IMR-90 (cell line): ENCODE measurements at regions not wholly inside any gene's neighbourhood (a gene's known extent, or its start where the extent isn't known, plus 50 kb on each side); places are given as distances from the start of the nearest gene placed in this dataset.

ENCODE experiments used
- ATAC-seq: fragments of 200-7000 bp; cut with Tn5 transposase; 2 replicates; pipeline ENCODE4 v1.9.1; 2020; ENCODE audit warnings: low read depth, mild to moderate bottlenecking, moderate library complexity
- BruUV-seq: library from RNA; stranded (reverse); fragments of 400-500 nt; replicated peaks from 2 replicates; lab custom pipeline; 2021; lab: Mats Ljungman, UMichigan
- CTCF ChIA-PET: fragments of 300-600 bp; formaldehyde crosslinking; extraction: SDS; loops from one replicate; lab custom pipeline; 2021; ENCODE audit warnings: antibody characterized with exemption; lab: Yijun Ruan, JAX
- POLR2A ChIA-PET: fragments of 300-600 bp; sonication (Branson Sonifier 250); formaldehyde crosslinking; loops from one replicate; lab custom pipeline; 2022; ENCODE audit warnings: antibody characterized with exemption; ENCODE audit not compliant: unreplicated experiment; lab: Charles Lee
- DNase-seq: peaks from one replicate; pipeline ENCODE4 v3.0.0; 2013
- H2AFZ ChIP-seq: replicated peaks from 2 replicates; pipeline ENCODE3; 2013; ENCODE audit warnings: low read length, mild to moderate bottlenecking; ENCODE audit not compliant: poor library complexity
- H2AK5ac ChIP-seq: 2 replicates; pipeline ENCODE4 v1.6.1; 2013; ENCODE audit warnings: low read depth, low read length, inconsistent platforms
- H2AK9ac ChIP-seq: replicated peaks from 2 replicates; pipeline ENCODE3; 2013; ENCODE audit warnings: mild to moderate bottlenecking, low read depth, low read length, moderate library complexity; ENCODE audit not compliant: poor library complexity
- H2BK120ac ChIP-seq: 2 replicates; pipeline ENCODE4 v1.6.1; 2013; ENCODE audit warnings: low read depth, low read length, inconsistent platforms
- H2BK15ac ChIP-seq: 3 replicates; pipeline ENCODE4 v1.6.1; 2013; ENCODE audit warnings: low read depth, low read length, inconsistent platforms
- H2BK20ac ChIP-seq: 2 replicates; pipeline ENCODE4 v1.6.1; 2013; ENCODE audit warnings: low read depth, mild to moderate bottlenecking, inconsistent platforms, low read length, moderate library complexity
- H2BK5ac ChIP-seq: 2 replicates; pipeline ENCODE4 v1.6.1; 2013; ENCODE audit warnings: mild to moderate bottlenecking, low read depth, low read length, inconsistent platforms; ENCODE audit not compliant: poor library complexity, severe bottlenecking
- H3K14ac ChIP-seq: replicated peaks from 2 replicates; pipeline ENCODE4 v1.6.1; 2013; ENCODE audit warnings: low read depth, low read length, inconsistent platforms
- H3K18ac ChIP-seq: 2 replicates; pipeline ENCODE4 v1.6.1; 2013; ENCODE audit warnings: low read depth, low read length, control low read depth
- H3K23ac ChIP-seq: 2 replicates; pipeline ENCODE4 v1.6.1; 2013; ENCODE audit warnings: low read depth, low read length, inconsistent platforms
- H3K27ac ChIP-seq: 2 replicates; pipeline ENCODE4 v1.5.1; 2013; ENCODE audit warnings: mild to moderate bottlenecking, control low read depth, low read length; ENCODE audit not compliant: insufficient read depth
- H3K27me3 ChIP-seq: 2 replicates; pipeline ENCODE4 v1.6.1; 2013; ENCODE audit warnings: low read length; ENCODE audit not compliant: control insufficient read depth, insufficient read depth
- H3K36me3 ChIP-seq: 2 replicates; pipeline ENCODE4 v1.6.1; 2013; ENCODE audit warnings: low read length, mixed read lengths; ENCODE audit not compliant: control insufficient read depth, insufficient read depth
- H3K4ac ChIP-seq: 2 replicates; pipeline ENCODE4 v1.6.1; 2013; ENCODE audit warnings: low read depth, low read length, inconsistent platforms
- H3K4me1 ChIP-seq: 2 replicates; pipeline ENCODE4 v1.6.1; 2013; ENCODE audit warnings: low read length, mixed read lengths; ENCODE audit not compliant: control insufficient read depth, insufficient read depth
- H3K4me2 ChIP-seq: 2 replicates; pipeline ENCODE4 v1.6.1; 2013; ENCODE audit warnings: low read depth, mild to moderate bottlenecking, control low read depth, low read length, moderate library complexity
- H3K4me3 ChIP-seq: 2 replicates; pipeline ENCODE4 v1.5.1; 2013; ENCODE audit warnings: low read depth, mild to moderate bottlenecking, control low read depth, low read length, moderate library complexity; ENCODE audit not compliant: insufficient read depth
- H3K56ac ChIP-seq: 2 replicates; pipeline ENCODE4 v1.6.1; 2013; ENCODE audit warnings: low read length, inconsistent platforms; ENCODE audit not compliant: insufficient read depth; ENCODE audit errors: extremely low read depth
- H3K79me1 ChIP-seq, 2 experiments: 2 replicates each; pipeline ENCODE4 v1.6.1; 2013; ENCODE audit warnings: low read length in 2 of 2, inconsistent platforms in 1 of 2, low read depth in 1 of 2
- H3K9ac ChIP-seq: 2 replicates; pipeline ENCODE4 v1.6.1; 2013; ENCODE audit warnings: low read depth, low read length, control low read depth
- H3K9me1 ChIP-seq: 2 replicates; pipeline ENCODE4 v1.6.1; 2013; ENCODE audit warnings: low read length, inconsistent platforms; ENCODE audit not compliant: insufficient read depth
- H3K9me3 ChIP-seq: 2 replicates; pipeline ENCODE4 v1.6.1; 2013; ENCODE audit warnings: low read length; ENCODE audit not compliant: control insufficient read depth, insufficient read depth
- H4K20me1 ChIP-seq: 2 replicates; pipeline ENCODE4 v1.6.1; 2013; ENCODE audit warnings: low read length, inconsistent platforms; ENCODE audit not compliant: insufficient read depth
- H4K5ac ChIP-seq: 2 replicates; pipeline ENCODE4 v1.6.1; 2013; ENCODE audit warnings: mild to moderate bottlenecking, low read depth, low read length, control low read depth
- H4K8ac ChIP-seq, 2 experiments: 2 replicates each; pipeline ENCODE4 v1.6.1; 2013; ENCODE audit warnings: low read depth in 2 of 2, low read length in 2 of 2, control low read depth in 1 of 2, inconsistent platforms in 1 of 2
- H4K91ac ChIP-seq: 2 replicates; pipeline ENCODE4 v1.6.1; 2013; ENCODE audit warnings: low read depth, low read length, inconsistent platforms; ENCODE audit not compliant: insufficient read depth
- BHLHE40 ChIP-seq: fragments of 150-350 bp; IDR thresholded peaks from 2 replicates; pipeline ENCODE4 v1.6.1; 2016; ENCODE audit warnings: mild to moderate bottlenecking, low read depth, low read length
- CEBPB ChIP-seq: IDR thresholded peaks from 2 replicates; pipeline ENCODE4 v1.6.1; 2012; ENCODE audit warnings: low read depth, low read length, improper control_type of control experiment
- CHD1 ChIP-seq: IDR thresholded peaks from 2 replicates; pipeline ENCODE4 v1.6.1; 2012; ENCODE audit warnings: low read depth, low read length, improper control_type of control experiment
- CTCF ChIP-seq: conservative IDR thresholded peaks from 2 replicates; pipeline ENCODE4 v1.5.1; 2012; ENCODE audit warnings: mild to moderate bottlenecking, low read depth, low read length, improper control_type of control experiment
- FOS ChIP-seq: fragments of 150-350 bp; IDR thresholded peaks from 2 replicates; pipeline ENCODE4 v1.6.1; 2016; ENCODE audit warnings: low read depth, low read length
- MAFK ChIP-seq: IDR thresholded peaks from 2 replicates; pipeline ENCODE4 v1.6.1; 2012; ENCODE audit warnings: low read depth, low read length, improper control_type of control experiment
- MAZ ChIP-seq: IDR thresholded peaks from 2 replicates; pipeline ENCODE4 v1.6.1; 2012; ENCODE audit warnings: low read depth, mild to moderate bottlenecking, low read length, improper control_type of control experiment, moderate library complexity, borderline replicate concordance
- MXI1 ChIP-seq: IDR thresholded peaks from 2 replicates; pipeline ENCODE4 v1.6.1; 2012; ENCODE audit warnings: low read depth, mild to moderate bottlenecking, low read length, moderate library complexity, borderline replicate concordance
- NFE2L2 ChIP-seq: fragments of 150-350 bp; IDR thresholded peaks from 2 replicates; pipeline ENCODE4 v1.6.1; 2016; ENCODE audit warnings: low read depth, mild to moderate bottlenecking, low read length
- POLR2A ChIP-seq: IDR thresholded peaks from 2 replicates; pipeline ENCODE4 v1.6.1; 2012; ENCODE audit warnings: mild to moderate bottlenecking, low read depth, low read length
- RAD21 ChIP-seq: IDR thresholded peaks from 2 replicates; pipeline ENCODE4 v1.6.1; 2012; ENCODE audit warnings: low read length, improper control_type of control experiment
- RCOR1 ChIP-seq: IDR thresholded peaks from 2 replicates; pipeline ENCODE4 v1.6.1; 2012; ENCODE audit warnings: mild to moderate bottlenecking, low read length, improper control_type of control experiment; ENCODE audit not compliant: insufficient replicate concordance
- RFX5 ChIP-seq: IDR thresholded peaks from 2 replicates; pipeline ENCODE4 v1.8.0; 2012; ENCODE audit warnings: low read depth, mild to moderate bottlenecking, low read length, moderate library complexity
- SMC3 ChIP-seq: fragments of 150-350 bp; IDR thresholded peaks from 2 replicates; pipeline ENCODE4 v1.6.1; 2016; ENCODE audit warnings: low read depth, mild to moderate bottlenecking, antibody characterized with exemption, low read length, moderate library complexity
- USF2 ChIP-seq: fragments of 150-350 bp; IDR thresholded peaks from 2 replicates; pipeline ENCODE4 v1.6.1; 2017; ENCODE audit warnings: mild to moderate bottlenecking, antibody characterized with exemption, low read length, low read depth
- WGBS, 2 experiments: methylation state at CpG; one replicate each; pipeline versions ENCODE4 v1.1.5 to v1.1.7; 2013; ENCODE audit warnings: missing lambda C conversion rate in 2 of 2; ENCODE audit not compliant: insufficient read length in 1 of 2; ENCODE audit errors: extremely low coverage in 2 of 2; 5-methylcytosine and 5-hydroxymethylcytosine counted together
- dilution Hi-C: fragments of 300-500 bp; cut with HindIII; formaldehyde crosslinking; loops from one replicate; pipeline ENCODE4 v1.14.3; 2018; ENCODE audit warnings: low sequenced_read_pairs; ENCODE audit not compliant: unreplicated experiment
- in situ Hi-C: fragments of 300-500 bp; cut with MboI; formaldehyde crosslinking; loops from 3 replicates; pipeline ENCODE4 v1.14.3; 2019; ENCODE audit warnings: low sequenced_read_pairs, inconsistent platforms, mixed read lengths
- intact Hi-C: fragments of 100-400 bp; cut with micrococcal nuclease; formaldehyde crosslinking; loops from 2 replicates; pipeline ENCODE4 v1.10.0; 2022

GRCh38 chr4:159500861-159501260 is 398.0 kb downstream of the RAPGEF2 start:
- Histone ChIP-seq H3K9ac (no peak overlapping the region), H3K4me2 (no peak overlapping the region), H3K27me3 (no peaks in the 10 kb centered on the region; the same call in none of the 2 replicates), H3K4ac (no peak overlapping the region), H2BK5ac (no peak overlapping the region), H3K79me1 (no peaks in the 10 kb centered on the region), H2BK20ac (no peak overlapping the region), H4K91ac (no peak overlapping the region), H3K9me1 (no peaks in the 10 kb centered on the region), H2BK120ac (no peak overlapping the region), H4K8ac (no peak overlapping the region), H4K20me1 (no peaks in the 10 kb centered on the region), H2AFZ (no peak overlapping the region), H3K27ac (no peak overlapping the region), H2AK9ac (no peak overlapping the region), H4K5ac (no peak overlapping the region), H3K4me1 (no peaks in the 10 kb centered on the region), H3K4me3 (no peak overlapping the region), H3K14ac (no peak overlapping the region), H3K9me3 (no peaks in the 10 kb centered on the region), H3K23ac (no peak overlapping the region), H2AK5ac (no peak overlapping the region), H3K18ac (no peak overlapping the region), H3K56ac (no peak overlapping the region), H3K36me3 (no peaks in the 10 kb centered on the region), H2BK15ac (no peak overlapping the region)
- ATAC-seq = no peak
- in situ Hi-C loops = no loop called here
- no peak for DNase-seq
- TF ChIP-seq NFE2L2 (no peak), MXI1 (no peak), SMC3 (no peak), BHLHE40 (no peak), CTCF (no peak), CHD1 (no peak), MAZ (no peak), RAD21 (no peak), FOS (no peak), USF2 (no peak), CEBPB (no peak), RCOR1 (no peak), RFX5 (no peak), MAFK (no peak), POLR2A (no peak)
- dilution Hi-C loops = no loop called here
- ChIA-PET CTCF (no interaction called here), POLR2A (no interaction called here)
- intact Hi-C loops = no loop called here
- no CpG with 5 or more reads among the region's 2 CpGs for WGBS, 2 experiments
- BruUV-seq = no TSS peak
